GM18861 (cell line): ENCODE measurements at regions not wholly inside any gene's neighbourhood (a gene's known extent, or its start where the extent isn't known, plus 50 kb on each side); places are given as distances from the start of the nearest gene placed in this dataset.

Experiments
- ATAC-seq: cut with Tn5 transposase; IDR thresholded peaks from one replicate; pipeline ENCODE4 v1.9.1; 2021; ENCODE audit not compliant: unreplicated experiment

DNA sequence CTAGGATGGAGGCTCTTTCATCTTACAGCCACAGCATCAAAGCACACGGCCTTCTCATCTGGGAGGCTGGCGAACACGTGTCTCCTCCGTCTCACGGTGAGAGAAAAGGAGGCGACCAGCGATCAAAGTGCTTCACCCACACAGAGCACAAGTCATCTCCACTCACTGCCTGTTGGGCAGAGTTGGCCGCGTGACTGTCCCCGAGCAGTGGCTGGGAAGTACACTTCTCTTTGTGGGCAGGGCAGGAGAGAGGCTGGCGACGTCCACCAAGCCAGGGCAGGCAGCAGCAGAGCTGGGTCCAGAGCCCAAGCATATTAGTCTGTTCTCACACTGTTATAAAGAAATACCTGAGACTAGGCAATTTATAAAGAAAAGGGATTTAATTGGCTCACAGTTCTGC is 64.1 kb upstream of the FOXC1 start:
- no peak for ATAC-seq

DNA sequence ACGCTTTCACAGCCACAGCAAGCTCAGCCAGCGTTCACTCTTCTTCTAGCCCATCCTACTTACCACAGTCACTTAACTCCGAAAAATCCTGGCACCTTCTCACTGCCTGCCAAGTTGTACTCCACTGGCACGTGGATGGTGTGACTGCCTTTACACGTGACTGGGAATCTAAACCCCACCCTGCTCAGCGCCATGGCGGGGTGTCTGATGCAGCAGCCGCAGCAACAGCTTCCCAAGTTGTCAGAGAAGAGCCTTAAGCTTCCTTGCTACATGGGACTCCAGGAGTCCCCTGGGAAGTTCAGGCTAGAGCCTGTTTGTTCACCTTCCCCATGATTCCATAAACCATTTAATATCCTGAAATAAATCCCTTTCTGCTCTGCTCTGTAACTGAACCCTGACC is 61.9 kb upstream of the FOXC1 start:
- no peak for ATAC-seq

DNA sequence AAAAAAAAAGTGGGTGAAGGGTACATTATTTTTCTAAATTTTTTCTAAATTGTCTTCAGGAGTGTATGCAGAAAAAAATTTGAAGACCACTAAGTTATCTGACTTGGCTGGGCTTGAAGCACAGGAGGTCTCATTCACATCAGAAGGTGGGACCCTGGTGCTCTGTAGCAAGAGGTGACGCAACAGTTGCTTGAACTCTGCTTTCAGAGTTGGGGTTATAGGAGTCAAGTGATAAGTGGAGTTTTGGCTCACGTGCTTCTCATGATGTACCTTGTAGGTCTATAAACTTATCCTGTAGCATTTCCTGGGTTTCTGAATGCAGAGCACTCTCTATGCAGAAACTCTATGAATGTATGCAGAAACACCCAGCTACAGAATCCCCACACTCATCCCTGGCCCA is 58.5 kb upstream of the FOXC1 start:
- ATAC-seq, result no peak

DNA sequence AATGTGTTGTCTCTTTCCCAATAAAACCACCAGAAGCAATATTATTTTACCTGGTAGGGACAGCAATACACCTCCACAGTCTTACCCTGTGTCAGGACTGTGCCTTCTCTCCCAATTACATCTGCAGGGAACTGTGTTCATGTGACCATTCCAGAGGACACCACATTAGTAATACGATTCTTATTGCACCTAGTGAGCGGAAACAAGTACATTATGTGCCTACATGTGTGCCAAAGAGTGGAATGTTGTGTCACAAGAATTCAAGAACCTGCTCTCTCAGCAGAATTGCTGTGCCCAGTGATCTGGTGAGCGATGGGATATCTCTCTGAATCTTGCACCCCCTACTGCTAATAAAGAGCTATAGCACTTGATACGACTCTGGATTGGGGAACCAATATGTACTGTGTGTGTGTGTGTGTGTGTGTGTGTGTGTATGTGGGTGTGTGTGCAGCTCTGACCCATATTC is 57.4 kb upstream of the FOXC1 start:
- ATAC-seq, result no peak

DNA sequence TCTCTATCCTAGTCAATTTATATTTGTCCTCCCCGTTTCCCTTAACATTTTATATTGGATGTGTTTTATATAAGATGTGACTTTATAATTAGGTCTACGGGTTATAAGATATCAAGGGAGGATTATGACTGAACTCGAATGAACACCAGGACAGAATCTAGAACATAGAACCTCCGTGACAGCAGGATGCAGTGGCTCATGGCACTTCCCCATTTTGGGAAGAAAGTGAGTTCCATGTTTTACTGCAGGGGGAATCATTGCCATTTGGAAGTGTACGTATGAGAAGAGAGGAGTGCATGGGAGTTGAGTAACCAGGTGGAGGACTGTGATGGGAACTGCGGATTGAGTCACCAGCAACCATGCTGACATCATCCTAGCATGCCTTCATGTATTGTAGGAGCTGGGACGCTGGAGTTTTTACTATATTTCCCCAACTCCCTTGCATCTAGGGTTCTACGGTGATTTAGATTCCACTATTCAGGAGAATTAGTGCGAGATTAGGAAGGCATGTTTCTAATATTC is 56.1 kb upstream of the FOXC1 start:
- no peak for ATAC-seq

DNA sequence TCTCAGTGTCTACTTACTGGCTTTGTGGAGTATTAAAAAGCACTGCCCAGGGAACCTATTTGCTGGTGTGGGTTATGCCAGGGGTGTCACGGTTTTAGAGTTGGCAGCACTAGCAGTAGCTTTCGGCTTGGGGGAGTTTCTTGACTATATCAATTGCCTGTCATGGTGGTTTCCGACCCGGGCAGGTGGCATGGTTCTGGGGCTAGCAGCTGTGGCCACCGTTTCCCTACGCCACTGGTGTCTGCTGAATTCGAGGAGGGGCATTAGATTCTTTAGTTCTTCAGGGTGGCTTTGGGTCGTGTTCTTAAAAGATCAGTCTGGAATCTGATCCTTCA is 55.6 kb upstream of the FOXC1 start:
- ATAC-seq, result no peak

DNA sequence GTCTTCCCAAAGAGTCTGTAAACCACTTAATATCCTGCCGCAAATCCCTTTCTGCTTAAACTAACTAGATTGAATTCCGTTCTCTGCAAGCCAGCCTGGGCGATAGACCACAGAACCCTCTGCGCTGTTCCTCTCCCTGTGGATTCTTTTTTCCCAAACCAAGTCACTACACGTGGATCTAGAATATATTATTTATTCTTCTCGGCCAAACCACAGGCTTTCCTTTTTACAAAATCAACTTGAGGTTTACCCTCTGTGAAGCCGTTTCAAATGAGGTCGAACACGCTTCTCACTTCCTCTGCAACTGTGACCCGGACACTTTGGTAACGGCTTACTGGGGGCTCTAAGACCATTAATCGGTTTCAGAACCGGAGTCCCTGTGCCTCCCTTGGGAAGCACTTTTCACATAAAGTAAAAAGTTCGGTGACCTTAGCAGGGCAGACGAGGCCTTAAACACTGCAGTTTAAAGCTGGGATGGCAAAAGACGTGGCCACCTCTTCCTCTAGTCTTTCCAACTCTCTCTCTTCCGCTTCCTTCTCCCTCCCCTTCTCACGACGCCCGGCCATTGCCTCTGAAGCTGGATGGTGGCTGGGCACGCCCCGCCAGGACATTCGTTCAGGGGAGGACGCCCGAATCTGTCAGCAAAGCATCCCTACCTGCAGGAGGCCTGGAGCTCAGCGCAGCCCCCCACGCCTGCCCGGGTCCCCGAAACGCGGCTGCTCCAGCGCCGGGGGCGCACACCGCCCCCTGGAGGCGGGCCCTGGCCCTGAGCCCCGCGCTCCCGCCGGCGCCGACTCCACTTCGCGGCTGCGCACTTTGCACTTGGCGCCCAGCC is 55.0 kb upstream of the FOXC1 start:
- ATAC-seq, result no peak

DNA sequence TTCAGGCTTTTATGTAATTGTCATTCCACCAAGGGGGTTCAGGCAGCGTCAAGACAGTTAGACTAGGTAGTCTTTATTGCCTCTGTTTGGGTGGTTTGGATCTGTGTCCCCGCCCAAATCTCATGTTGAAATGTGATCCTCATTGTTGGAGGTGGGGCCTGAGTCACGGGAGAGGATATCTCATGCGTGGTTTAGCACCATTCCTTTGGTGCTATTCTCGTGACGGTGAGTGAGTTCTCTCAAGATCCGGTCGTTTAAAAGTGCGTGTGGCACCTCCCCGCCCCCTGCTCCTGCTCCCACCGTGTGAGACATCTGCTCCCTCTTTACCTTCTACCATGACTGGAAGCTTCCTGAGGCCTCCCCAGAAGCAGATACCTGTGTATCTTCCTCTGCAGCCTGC is 51.3 kb upstream of the FOXC1 start:
- ATAC-seq, result no peak
